ENCODE measurements at regions not wholly inside any gene's neighbourhood (a gene's known extent, or its start where the extent isn't known, plus 50 kb on each side); places are given as distances from the start of the nearest gene placed in this dataset.

DNA sequence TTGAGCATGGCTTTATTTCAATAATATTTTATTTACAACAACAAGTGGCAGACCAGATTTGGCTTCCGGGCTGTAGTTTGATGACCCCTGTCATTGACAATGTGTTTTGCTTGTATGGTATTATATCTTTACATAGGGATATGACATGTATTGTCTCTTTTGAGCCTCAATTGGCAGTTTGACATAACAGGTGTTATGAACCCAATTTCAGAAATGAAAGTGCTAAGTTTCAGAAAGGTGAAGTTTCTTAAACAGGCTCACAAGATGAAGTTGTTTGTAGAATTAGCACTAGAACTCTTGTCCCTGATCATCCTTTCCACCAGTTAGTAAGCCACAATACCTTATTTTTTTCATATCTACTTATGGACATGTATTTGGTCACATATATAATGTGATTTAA is 303.0 kb upstream of the GRIA1 start:
- H2BK5ac ChIP-seq (ENCODE audit: low read depth, low read length): no peak overlapping the region
- FAIRE-seq (no peak), DNase-seq (ENCODE audit: low read depth in 1 of 2, low spot score in 2 of 2) (no peak)
- H2BK12ac ChIP-seq (ENCODE audit: low read depth, low read length): no peak overlapping the region
- no peak overlapping the region for H3K14ac ChIP-seq (ENCODE audit: insufficient read length)
- 90% methylated on average over 1 of the region's 1 CpG; no CpG with 5 or more reads in 1 of the 2 experiments for WGBS, 2 experiments (ENCODE audit: extremely low coverage in 1 of 2, insufficient coverage in 1 of 2, insufficient read length in 1 of 2, insufficient replicate concordance in 2 of 2, low coverage in 1 of 2, low lambda C conversion rate in 2 of 2, missing lambda C conversion rate in 1 of 2)
- no peak overlapping the region for H3K23ac ChIP-seq (ENCODE audit: insufficient read length)
- POLR2A ChIA-PET (ENCODE audit: partially characterized antibody): no interaction called here
- no peak overlapping the region for H3K4me3 ChIP-seq (ENCODE audit: extremely low read depth in 1 of 4, insufficient read depth in 2 of 4, low read depth in 3 of 4, low read length in 4 of 4)
- H4K20me1 ChIP-seq (replicated peaks in 1 of 2; ENCODE audit: control insufficient read depth in 1 of 2, insufficient read depth in 2 of 2, low read length in 2 of 2): no peaks in the 10 kb centered on the region
- H3K56ac ChIP-seq (replicated peaks; ENCODE audit: insufficient read length, low read depth, low read length): no peak overlapping the region
- H4K91ac ChIP-seq (replicated peaks; ENCODE audit: insufficient read length, low read length): no peak overlapping the region
- no peak overlapping the region for H2AFZ ChIP-seq (ENCODE audit: low read length)
- no peaks in the 10 kb centered on the region for H3K27me3 ChIP-seq (replicated peaks in 1 of 4; ENCODE audit: control insufficient read depth in 3 of 4, extremely low read depth in 1 of 4, insufficient read depth in 3 of 4, low read length in 3 of 4)
- H2BK20ac ChIP-seq (ENCODE audit: low read length): no peak overlapping the region
- CTCF ChIA-PET (ENCODE audit: partially characterized antibody): interaction anchor here (0.7 kb wide), 1 partner anchor 26 kb away, joined by 3 read pairs; no protein-coding TSS in a partner anchor
- H4K5ac ChIP-seq (ENCODE audit: insufficient read length, low read depth, low read length): no peak overlapping the region
- H3K9ac ChIP-seq (replicated peaks in 1 of 4; ENCODE audit: extremely low read depth in 1 of 4, low read depth in 3 of 4, low read length in 3 of 4): no peak overlapping the region
- H3K9me3 ChIP-seq (ENCODE audit: insufficient read depth in 2 of 2, low read depth in 1 of 2, low read length in 1 of 2): no peaks in the 10 kb centered on the region
- no peak overlapping the region for H2AK5ac ChIP-seq (ENCODE audit: low read depth, low read length)
- H3K4me1 ChIP-seq (replicated peaks in 1 of 4; ENCODE audit: control insufficient read depth in 3 of 4, insufficient read depth in 4 of 4, low read length in 3 of 4): no peaks in the 10 kb centered on the region
- no peak overlapping the region for H4K8ac ChIP-seq (ENCODE audit: extremely low read depth, insufficient read depth, low read length)
- no peak overlapping the region for H3K4me2 ChIP-seq (ENCODE audit: insufficient read depth in 1 of 2, low read depth in 2 of 2, low read length in 2 of 2)
- no peak overlapping the region for H3K4ac ChIP-seq (replicated peaks; ENCODE audit: insufficient read length, low read depth, low read length)
- no peak overlapping the region for H3K27ac ChIP-seq (ENCODE audit: low read depth, low read length)
- no peaks in the 10 kb centered on the region for H3K79me1 ChIP-seq (ENCODE audit: low read depth, low read length)
- no peaks in the 10 kb centered on the region for H3K23me2 ChIP-seq (ENCODE audit: low read depth, low read length)
- H3K36me3 ChIP-seq (ENCODE audit: control insufficient read depth in 2 of 4, insufficient read depth in 4 of 4, low read length in 3 of 4): no peaks in the 10 kb centered on the region
- no peak overlapping the region for H2BK120ac ChIP-seq (replicated peaks; ENCODE audit: low read depth, low read length)
- no peak overlapping the region for H2BK15ac ChIP-seq (ENCODE audit: low read length)
- H3K18ac ChIP-seq (ENCODE audit: extremely low read depth, low read length): no peak overlapping the region
- no peaks in the 10 kb centered on the region for H3K79me2 ChIP-seq (ENCODE audit: control insufficient read depth in 1 of 2, insufficient read depth in 2 of 2, low read length in 2 of 2)
- TF ChIP-seq ASH2L (IDR thresholded peaks at IDR 0.05; ENCODE audit: low read length): no peak
- no peak for TF ChIP-seq KDM4A (IDR thresholded peaks at IDR 0.05; ENCODE audit: low read depth, low read length, severe bottlenecking)
- TF ChIP-seq SAP30 (IDR thresholded peaks at IDR 0.05; ENCODE audit: insufficient read depth, insufficient replicate concordance, low read length): no peak
- no peak for TF ChIP-seq CHD1 (IDR thresholded peaks at IDR 0.05; ENCODE audit: low read depth, low read length)
- TF ChIP-seq TCF12 (IDR thresholded peaks at IDR 0.05; ENCODE audit: low read depth, low read length): no peak
- no peak for TF ChIP-seq EP300 (IDR thresholded peaks at IDR 0.05; ENCODE audit: borderline replicate concordance in 1 of 2, low read depth in 2 of 2, low read length in 2 of 2)
- TF ChIP-seq, protein P1, sequence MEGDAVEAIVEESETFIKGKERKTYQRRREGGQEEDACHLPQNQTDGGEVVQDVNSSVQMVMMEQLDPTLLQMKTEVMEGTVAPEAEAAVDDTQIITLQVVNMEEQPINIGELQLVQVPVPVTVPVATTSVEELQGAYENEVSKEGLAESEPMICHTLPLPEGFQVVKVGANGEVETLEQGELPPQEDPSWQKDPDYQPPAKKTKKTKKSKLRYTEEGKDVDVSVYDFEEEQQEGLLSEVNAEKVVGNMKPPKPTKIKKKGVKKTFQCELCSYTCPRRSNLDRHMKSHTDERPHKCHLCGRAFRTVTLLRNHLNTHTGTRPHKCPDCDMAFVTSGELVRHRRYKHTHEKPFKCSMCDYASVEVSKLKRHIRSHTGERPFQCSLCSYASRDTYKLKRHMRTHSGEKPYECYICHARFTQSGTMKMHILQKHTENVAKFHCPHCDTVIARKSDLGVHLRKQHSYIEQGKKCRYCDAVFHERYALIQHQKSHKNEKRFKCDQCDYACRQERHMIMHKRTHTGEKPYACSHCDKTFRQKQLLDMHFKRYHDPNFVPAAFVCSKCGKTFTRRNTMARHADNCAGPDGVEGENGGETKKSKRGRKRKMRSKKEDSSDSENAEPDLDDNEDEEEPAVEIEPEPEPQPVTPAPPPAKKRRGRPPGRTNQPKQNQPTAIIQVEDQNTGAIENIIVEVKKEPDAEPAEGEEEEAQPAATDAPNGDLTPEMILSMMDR (IDR thresholded peaks at IDR 0.05; ENCODE audit: control extremely low read depth in 1 of 3, insufficient read depth in 1 of 3, low read depth in 1 of 3, low read length in 3 of 3): no peak
- TF ChIP-seq PHF8 (conservative IDR thresholded peaks at IDR 0.05; ENCODE audit: low read depth, low read length): no peak
- no peak for TF ChIP-seq POLR2AphosphoS5 (IDR thresholded peaks at IDR 0.05; ENCODE audit: low read depth, low read length)
